ENCODE measurements at regions not wholly inside any gene's neighbourhood (a gene's known extent, or its start where the extent isn't known, plus 50 kb on each side); places are given as distances from the start of the nearest gene placed in this dataset.
"Not testable (repeated sequence)": the region's sequence is repeated elsewhere in the genome, so short reads cannot be mapped to it uniquely, and the experiment has no call there.

DNA sequence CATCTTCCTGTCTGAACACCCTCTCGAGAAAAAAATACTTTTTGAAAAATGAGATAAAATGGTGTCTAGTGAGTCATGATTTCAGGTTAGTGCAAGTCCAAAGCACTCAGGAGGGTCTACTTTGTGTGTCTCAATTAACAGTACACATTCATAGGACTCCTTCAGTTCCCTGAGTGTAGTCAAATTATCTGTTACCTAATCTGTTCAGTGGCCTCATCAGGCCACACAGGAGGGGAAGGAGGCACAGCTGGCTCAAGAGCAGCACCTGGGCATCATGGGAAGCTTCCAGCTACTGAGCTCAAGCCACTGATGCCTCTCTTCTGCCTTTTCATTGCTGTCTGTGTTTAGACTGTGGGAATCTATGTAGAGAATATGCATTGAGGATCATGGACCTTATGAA, 341.4 kb upstream of the SGO1 start:
- no peak overlapping the region for H3K4me3 ChIP-seq (ENCODE audit: low read depth, low read length)
- TF ChIP-seq, protein P1, sequence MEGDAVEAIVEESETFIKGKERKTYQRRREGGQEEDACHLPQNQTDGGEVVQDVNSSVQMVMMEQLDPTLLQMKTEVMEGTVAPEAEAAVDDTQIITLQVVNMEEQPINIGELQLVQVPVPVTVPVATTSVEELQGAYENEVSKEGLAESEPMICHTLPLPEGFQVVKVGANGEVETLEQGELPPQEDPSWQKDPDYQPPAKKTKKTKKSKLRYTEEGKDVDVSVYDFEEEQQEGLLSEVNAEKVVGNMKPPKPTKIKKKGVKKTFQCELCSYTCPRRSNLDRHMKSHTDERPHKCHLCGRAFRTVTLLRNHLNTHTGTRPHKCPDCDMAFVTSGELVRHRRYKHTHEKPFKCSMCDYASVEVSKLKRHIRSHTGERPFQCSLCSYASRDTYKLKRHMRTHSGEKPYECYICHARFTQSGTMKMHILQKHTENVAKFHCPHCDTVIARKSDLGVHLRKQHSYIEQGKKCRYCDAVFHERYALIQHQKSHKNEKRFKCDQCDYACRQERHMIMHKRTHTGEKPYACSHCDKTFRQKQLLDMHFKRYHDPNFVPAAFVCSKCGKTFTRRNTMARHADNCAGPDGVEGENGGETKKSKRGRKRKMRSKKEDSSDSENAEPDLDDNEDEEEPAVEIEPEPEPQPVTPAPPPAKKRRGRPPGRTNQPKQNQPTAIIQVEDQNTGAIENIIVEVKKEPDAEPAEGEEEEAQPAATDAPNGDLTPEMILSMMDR (conservative IDR thresholded peaks at IDR 0.05; ENCODE audit: low read depth, low read length), result no peak
- no peak for DNase-seq (ENCODE audit: low read depth)

DNA sequence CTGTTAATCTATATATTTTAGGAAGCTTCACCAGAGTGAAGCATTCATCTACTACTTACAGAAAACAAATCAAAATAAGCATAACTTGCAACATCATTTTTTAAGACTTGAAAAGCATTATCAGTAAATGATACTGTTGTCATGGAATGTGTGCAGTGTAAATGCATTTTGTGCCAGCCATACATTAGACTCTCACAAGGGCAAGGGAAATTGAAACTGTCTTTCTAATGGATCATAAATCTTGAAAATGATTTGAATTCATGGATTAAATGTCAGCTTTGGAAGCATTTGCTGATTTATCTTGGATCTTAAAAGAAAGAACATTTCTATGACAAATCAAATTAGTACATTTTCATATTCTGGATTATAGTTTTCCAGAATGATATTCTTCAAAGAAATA, 338.3 kb upstream of the SGO1 start:
- H3K4me3 ChIP-seq (ENCODE audit: low read depth, low read length), result no peak overlapping the region
- no peak for DNase-seq (ENCODE audit: low read depth)
- TF ChIP-seq, protein P1 (conservative IDR thresholded peaks at IDR 0.05; ENCODE audit: low read depth, low read length), result no peak

DNA sequence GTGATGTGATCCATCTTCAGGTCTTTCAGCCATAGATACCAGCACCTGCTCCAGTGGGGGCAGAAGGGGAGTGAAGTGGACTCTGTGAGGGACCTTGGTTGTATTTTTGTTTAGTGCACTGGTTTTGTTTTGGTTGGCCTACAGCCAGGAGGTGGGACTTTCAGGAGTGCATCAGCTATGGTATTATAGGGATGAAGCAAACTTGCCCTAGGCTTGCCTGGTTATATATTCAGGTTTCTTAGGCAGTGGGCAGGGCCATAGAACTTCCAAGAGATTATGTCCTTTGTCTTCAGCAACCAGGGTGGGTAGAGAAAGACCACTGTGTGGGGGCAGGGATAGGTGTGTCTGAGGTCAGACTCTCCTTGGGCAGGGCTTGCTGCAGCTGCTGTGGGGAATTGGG, 337.3 kb upstream of the SGO1 start:
- TF ChIP-seq, protein P1 (conservative IDR thresholded peaks at IDR 0.05; ENCODE audit: low read depth, low read length), result no peak
- DNase-seq (ENCODE audit: low read depth), result no peak
- H3K4me3 ChIP-seq (ENCODE audit: low read depth, low read length), result no peak overlapping the region

DNA sequence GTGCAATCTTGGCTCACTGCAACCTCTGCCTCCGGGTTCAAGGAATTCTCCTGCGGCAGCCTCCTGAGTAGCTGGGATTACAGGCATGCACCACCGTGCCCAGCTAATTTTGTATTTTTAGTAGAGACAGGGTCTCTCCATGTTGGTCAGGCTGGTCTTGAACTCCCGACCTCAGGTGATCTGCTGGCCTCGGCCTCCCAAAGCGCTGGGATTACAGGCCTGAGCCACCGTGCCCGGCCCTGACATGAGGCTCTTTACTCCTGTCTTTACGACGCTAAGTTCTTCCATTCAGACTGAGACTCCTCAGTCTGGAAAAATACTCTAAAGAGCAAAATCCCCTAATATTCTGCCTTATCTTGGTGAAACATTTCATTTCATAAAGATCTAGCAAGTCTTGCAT, 331.3 kb upstream of the SGO1 start:
- not testable (repeated sequence) for H3K4me3 ChIP-seq (ENCODE audit: low read depth, low read length)

DNA sequence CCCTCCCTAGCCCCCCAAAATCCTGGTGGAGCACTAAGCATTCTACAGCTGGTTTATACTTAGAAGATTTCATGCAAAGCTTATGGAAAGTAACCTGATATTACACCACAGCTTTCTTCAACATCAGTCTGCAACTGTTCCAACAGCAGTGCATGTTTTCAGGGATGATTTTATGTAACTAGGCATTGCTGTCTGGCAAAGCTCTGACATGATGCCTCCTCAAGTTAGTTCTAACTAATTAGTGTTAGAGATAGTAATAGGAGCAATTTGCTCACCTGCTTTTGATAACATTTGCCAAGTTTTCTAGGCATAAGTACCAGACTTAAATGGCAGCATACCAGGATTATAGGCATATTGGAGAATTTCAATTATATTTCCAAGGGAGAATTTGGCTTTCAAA, 330.3 kb upstream of the SGO1 start:
- no peak for DNase-seq (ENCODE audit: low read depth)
- TF ChIP-seq, protein P1 (conservative IDR thresholded peaks at IDR 0.05; ENCODE audit: low read depth, low read length), result no peak
- no peak overlapping the region for H3K4me3 ChIP-seq (ENCODE audit: low read depth, low read length)

More for the DNA sequence above, 331.3 kb upstream of the SGO1 start:
- not testable (repeated sequence) for DNase-seq (ENCODE audit: low read depth)

DNA sequence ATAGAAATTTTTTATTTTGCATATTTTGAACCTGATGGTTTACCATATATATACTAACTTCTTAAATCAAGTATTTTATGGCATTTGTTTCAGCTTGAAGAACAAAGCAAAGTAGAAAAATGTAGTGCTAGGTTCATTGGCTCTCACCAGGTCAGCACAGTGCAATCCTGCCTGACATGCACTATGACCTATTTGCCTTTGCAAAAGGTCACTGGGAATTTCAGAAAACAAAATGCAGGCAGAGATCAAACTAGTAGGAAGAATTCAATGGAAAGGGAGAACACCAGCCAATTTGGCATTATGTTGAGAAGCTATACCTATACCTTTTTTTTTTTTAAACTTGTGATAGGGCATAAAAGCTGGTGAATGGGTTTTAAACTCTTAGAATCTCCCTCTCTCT, 329.8 kb upstream of the SGO1 start:
- no peak overlapping the region for H3K4me3 ChIP-seq (ENCODE audit: low read depth, low read length)
- TF ChIP-seq, protein P1 (conservative IDR thresholded peaks at IDR 0.05; ENCODE audit: low read depth, low read length), result no peak
- DNase-seq (ENCODE audit: low read depth), result no peak

DNA sequence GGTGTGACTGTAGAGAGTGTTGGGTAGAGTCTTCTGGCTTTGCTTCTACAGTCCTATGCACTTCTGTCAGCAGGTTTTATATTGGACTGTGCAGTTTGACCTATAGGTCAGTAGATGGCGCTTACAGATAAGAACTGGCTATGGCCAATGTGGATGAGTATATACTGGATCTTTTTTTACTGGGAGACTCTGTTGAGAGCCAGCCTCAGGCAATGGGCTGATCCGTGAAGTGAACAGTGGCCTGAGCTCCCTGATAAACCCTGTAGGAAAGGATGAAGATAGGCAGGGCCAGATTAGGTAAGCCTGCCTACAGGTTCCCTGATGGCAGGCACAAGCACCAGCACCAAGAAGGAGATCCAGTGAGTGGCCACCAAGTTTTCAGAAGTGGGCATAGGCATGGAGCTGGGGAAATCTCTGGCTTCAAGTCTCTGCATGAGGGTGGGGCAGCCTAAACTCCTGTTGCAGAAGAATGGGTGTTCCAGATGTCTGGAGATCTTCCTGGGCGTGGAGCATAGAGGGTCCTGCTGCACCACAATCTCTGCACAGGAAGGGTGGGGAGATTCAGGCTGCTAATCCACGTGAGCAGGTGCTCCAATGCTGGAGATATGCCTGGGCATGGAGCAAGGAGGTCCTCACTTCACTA, 326.0 kb upstream of the SGO1 start:
- TF ChIP-seq, protein P1 (conservative IDR thresholded peaks at IDR 0.05; ENCODE audit: low read depth, low read length), result peak; percentile 95
- peak; percentile 19 for DNase-seq (ENCODE audit: low read depth)
- H3K4me3 ChIP-seq (ENCODE audit: low read depth, low read length), result no peak overlapping the region

All from epithelial cell of proximal tubule (primary cell).